ENCODE measurements at regions not wholly inside any gene's neighbourhood (a gene's known extent, or its start where the extent isn't known, plus 50 kb on each side); places are given as distances from the start of the nearest gene placed in this dataset.
A peak's percentile ranks its signal among the peaks of the same experiment; 100 is the strongest.
"Not testable (repeated sequence)": the region's sequence is repeated elsewhere in the genome, so short reads cannot be mapped to it uniquely, and the experiment has no call there.

DNA sequence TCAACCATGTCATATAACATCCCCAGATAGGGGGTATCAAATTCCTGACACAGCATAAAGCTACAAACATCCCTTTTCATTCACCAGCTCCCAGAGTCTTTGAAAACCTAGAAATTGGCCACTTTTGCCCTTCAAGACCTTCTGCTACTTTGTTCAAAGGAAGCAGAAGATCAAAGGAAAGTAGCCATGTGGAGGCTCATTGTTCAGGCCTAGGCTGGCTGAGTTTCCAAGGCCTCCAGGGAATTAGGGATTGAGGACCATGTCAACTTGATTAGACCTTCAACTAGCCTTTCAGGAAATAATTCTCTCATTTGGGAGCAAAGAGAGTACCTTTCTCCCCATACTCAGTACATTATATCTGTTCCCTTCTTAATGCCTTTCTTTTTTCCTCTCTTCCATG is 66.8 kb upstream of the ATXN3L start:
- no peak for DNase-seq (ENCODE audit: low read depth, low spot score)

GRCh38 chrX:13386092-13386491 is 66.2 kb upstream of the ATXN3L start:
- no peak for DNase-seq (ENCODE audit: low read depth, low spot score)

GRCh38 chrX:13383907-13384306 is 64.1 kb upstream of the ATXN3L start:
- DNase-seq (ENCODE audit: low read depth, low spot score), result no peak

- no peak for DNase-seq (ENCODE audit: low read depth, low spot score)
These were observed 61.7 kb upstream of the ATXN3L start for GRCh38 chrX:13381514-13381913.

- no peak for DNase-seq (ENCODE audit: low read depth, low spot score)
These were observed 60.4 kb upstream of the ATXN3L start for GRCh38 chrX:13380211-13380610.

- DNase-seq (ENCODE audit: low read depth, low spot score), result not testable (repeated sequence)
These were observed 59.0 kb upstream of the ATXN3L start for GRCh38 chrX:13378562-13379518.

DNA sequence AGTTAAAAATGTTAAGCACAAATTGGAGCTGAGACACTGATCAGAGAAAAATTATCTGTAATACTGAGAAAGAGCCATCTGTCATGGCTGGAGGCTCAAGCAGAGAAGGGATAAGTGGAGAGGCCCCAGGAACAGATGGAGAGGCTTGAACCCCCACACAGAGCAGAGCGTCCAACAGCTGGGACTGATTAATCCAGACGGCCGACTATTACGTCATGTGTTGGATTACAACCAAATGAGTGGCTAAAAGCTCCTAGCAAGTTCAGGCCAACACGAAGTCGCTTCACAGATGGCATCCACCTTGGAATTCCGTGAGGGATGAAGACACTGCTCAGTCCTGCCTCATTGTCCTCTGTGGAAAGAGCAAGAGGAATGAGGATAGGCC is 57.7 kb upstream of the ATXN3L start:
- DNase-seq (ENCODE audit: low read depth, low spot score), result no peak

DNA sequence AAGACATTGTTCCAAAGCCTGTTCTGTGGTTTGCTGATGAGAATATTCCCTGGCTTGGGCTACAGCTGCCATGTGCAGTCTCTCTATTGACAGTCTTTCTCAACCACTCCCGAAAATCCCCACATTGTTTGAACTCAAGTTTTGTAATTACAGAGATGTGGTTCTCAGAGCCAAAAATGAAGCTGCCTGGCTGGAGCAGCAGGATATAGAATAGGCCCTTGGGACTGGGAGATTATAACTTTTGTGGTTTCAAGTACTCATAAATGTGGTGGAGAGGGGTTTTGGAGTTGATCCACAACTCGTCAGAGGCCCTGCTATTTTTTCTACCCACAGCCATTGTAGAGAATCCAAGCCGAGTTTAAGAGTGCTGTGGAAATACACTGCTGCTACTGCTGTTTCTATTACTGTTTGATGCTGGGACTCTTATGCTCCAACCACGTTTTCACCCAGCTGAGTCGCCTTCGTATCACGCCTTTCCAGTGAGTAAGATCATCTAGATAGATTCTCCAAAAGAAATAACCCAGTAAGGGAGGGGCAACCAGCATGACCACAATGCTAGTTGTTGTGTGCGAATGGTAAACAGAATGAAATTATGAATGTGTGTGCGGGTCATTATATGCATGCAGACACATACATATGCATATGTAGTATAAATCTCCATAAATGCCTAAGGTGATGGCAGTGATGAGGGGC is 57.1 kb upstream of the ATXN3L start:
- peak; percentile 66 for DNase-seq (ENCODE audit: low read depth, low spot score)

DNA sequence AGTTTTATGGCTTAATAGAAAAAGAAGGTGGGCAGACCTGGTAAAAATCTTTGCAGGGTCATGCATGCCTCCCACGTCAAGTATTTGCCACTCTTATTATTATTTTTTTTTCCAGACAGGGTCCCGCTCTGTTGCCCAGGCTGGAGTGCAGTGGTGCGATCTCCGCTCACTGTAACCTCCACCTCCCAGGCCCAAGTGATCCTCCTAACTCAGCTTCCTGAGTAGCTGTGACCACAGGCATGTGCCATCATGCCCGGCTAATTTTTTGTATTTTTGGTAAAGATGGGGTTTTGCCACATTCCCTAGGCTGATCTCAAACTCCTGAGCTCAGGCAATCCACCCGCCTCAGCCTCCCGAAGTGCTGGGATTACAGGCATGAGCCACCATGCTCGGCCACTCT is 55.7 kb upstream of the ATXN3L start:
- DNase-seq (ENCODE audit: low read depth, low spot score), result not testable (repeated sequence)

DNA sequence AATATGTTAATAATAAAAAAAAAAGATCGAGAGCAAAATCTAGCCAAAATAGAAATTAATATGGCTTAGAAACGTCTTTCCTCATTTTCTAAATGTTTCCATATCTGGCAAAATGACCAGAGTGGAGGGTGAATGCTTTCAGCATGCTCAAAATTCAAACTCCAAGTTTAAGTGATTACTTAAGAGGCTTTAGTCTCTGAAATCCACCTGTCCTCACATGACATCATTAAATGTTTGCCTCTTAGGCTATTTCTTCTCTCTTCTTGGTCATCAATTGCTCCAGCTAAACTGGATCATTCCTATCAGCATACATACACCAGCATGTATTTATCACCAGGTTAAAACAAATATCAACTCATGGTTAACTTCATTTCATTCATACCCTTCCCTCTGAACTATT is 54.5 kb upstream of the ATXN3L start:
- no peak for DNase-seq (ENCODE audit: low read depth, low spot score)

DNA sequence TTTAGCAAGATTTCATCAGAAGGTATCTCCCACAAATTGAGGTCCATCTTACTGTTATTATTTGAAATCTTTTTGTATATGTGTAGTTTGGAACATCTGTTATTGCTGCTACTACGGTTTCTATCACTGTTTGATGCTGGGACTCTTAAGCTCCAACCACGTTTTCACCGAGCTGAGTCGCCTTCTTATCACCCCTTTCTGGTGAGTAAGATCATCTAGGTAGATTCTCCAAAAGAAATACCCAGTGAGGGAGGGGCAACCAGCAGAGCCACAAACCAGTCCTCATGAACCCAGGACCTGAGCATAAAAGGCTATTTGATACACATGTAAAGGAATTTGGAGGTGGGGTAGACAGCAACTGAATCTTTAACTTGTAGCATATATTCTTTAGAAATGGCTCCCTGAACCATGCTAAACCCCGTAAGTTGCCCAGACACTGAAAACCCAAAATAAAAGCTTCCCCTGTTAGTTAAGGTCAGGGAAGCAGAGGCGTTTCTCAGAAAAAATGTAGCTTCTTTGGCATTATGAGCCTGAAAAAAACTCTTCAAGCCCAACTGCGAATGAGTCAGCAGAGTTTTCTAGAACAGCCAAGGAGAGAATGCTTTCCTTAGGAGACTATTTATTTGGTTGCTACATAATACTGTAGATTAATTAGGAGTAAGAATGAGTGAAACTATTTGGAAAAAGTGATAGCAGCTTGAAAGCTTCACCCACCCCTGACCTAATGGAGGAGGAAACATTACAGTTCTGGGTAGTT is 53.8 kb upstream of the ATXN3L start:
- no peak for DNase-seq (ENCODE audit: low read depth, low spot score)

- no peak for DNase-seq (ENCODE audit: low read depth, low spot score)
These were observed 53.2 kb upstream of the ATXN3L start for GRCh38 chrX:13373027-13373426.

GRCh38 chrX:13372203-13372980 is 52.5 kb upstream of the ATXN3L start:
- DNase-seq (ENCODE audit: low read depth, low spot score), result no peak

GRCh38 chrX:13371186-13371585 is 51.3 kb upstream of the ATXN3L start:
- no peak for DNase-seq (ENCODE audit: low read depth, low spot score)

DNA sequence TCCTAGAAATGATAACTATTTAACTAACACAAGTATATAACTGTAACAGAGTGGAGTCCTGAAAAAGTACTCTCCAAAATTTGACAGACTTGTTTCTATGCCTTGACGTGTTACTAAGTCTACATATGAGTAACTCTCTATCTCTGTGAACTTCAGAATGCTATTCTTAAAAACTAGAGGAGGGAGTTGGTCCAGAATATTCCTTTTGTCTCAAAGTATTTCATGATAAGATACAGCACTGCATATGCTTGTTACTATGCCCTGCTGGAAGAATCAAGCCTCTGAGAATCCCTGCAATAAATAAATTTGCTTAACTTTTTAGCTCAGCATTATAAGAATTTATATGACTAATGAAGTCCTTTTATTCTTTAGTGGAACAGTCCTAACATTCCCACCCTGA is 50.9 kb upstream of the ATXN3L start:
- no peak for DNase-seq (ENCODE audit: low read depth, low spot score)

Data from smooth muscle cell of the brain vasculature (primary cell).